MM.1S (cell line): ENCODE measurements at regions not wholly inside any gene's neighbourhood (a gene's known extent, or its start where the extent isn't known, plus 50 kb on each side); places are given as distances from the start of the nearest gene placed in this dataset.

Source experiments
- DNase-seq: peaks from one replicate; pipeline ENCODE4 v3.0.0-alpha.2; 2015
- H2AFZ ChIP-seq: fragments of 300-600 bp; sonication (generic); 2 replicates; pipeline ENCODE4 v1.6.0; 2016; ENCODE audit warnings: antibody characterized with exemption, low read length
- H3F3A ChIP-seq: fragments of 300-600 bp; sonication (generic); 2 replicates; pipeline ENCODE4 v1.6.1; 2016; ENCODE audit warnings: mild to moderate bottlenecking, antibody characterized with exemption, low read length, moderate library complexity, mixed read lengths; ENCODE audit not compliant: insufficient read depth
- H3K27ac ChIP-seq: fragments of 300-600 bp; sonication (generic); 2 replicates; pipeline ENCODE4 v1.5.1; 2016; ENCODE audit warnings: mild to moderate bottlenecking, low read length
- H3K27me3 ChIP-seq: fragments of 300-600 bp; sonication (generic); replicated peaks from 2 replicates; pipeline ENCODE4 v1.6.0; 2016; ENCODE audit warnings: low read length; ENCODE audit not compliant: insufficient read depth
- H3K36me3 ChIP-seq: fragments of 300-600 bp; sonication (generic); replicated peaks from 2 replicates; pipeline ENCODE4 v1.6.1; 2016; ENCODE audit warnings: mild to moderate bottlenecking, low read length, mixed read lengths; ENCODE audit not compliant: insufficient read depth
- H3K4me1 ChIP-seq: fragments of 300-600 bp; sonication (generic); 2 replicates; pipeline ENCODE4 v1.6.1; 2016; ENCODE audit warnings: low read length, mixed read lengths
- H3K4me2 ChIP-seq: fragments of 300-600 bp; sonication (generic); 2 replicates; pipeline ENCODE4 v1.6.0; 2016; ENCODE audit warnings: low read depth, low read length
- H3K4me3 ChIP-seq: fragments of 300-600 bp; sonication (generic); 2 replicates; pipeline ENCODE4 v1.5.1; 2016; ENCODE audit warnings: low read length, mixed read lengths
- H3K79me2 ChIP-seq: fragments of 300-600 bp; sonication (generic); 2 replicates; pipeline ENCODE4 v1.6.1; 2016; ENCODE audit warnings: mixed run types, low read length, mixed read lengths
- H3K9ac ChIP-seq: fragments of 300-600 bp; sonication (generic); 2 replicates; pipeline ENCODE4 v1.6.1; 2016; ENCODE audit warnings: low read length, mixed read lengths
- H3K9me2 ChIP-seq: fragments of 300-600 bp; sonication (generic); replicated peaks from 2 replicates; pipeline ENCODE4 v1.6.1; 2016; ENCODE audit warnings: mild to moderate bottlenecking, low read length, mixed read lengths; ENCODE audit not compliant: insufficient read depth
- H3K9me3 ChIP-seq: fragments of 300-600 bp; sonication (generic); replicated peaks from 2 replicates; pipeline ENCODE4 v1.6.1; 2016; ENCODE audit warnings: mild to moderate bottlenecking, low read length, mixed read lengths; ENCODE audit not compliant: insufficient read depth
- H4K20me1 ChIP-seq: fragments of 300-600 bp; sonication (generic); 2 replicates; pipeline ENCODE4 v1.6.1; 2016; ENCODE audit warnings: mild to moderate bottlenecking, low read length, moderate library complexity, mixed read lengths; ENCODE audit not compliant: insufficient read depth
- EZH2 ChIP-seq: fragments of 300-600 bp; sonication (generic); optimal IDR thresholded peaks from 2 replicates; pipeline ENCODE3; 2017; ENCODE audit warnings: low read depth, mild to moderate bottlenecking, antibody characterized with exemption, low read length, mixed read lengths
- EZH2phosphoT487 ChIP-seq: fragments of 300-600 bp; sonication (generic); IDR thresholded peaks from 2 replicates; pipeline ENCODE4 v1.6.1; 2018; ENCODE audit warnings: antibody characterized with exemption, low read length
- TF ChIP-seq, protein P1 (sequence below): fragments of 300-600 bp; sonication (generic); IDR thresholded peaks from 2 replicates; pipeline ENCODE4 v1.5.1; 2016; ENCODE audit warnings: antibody characterized with exemption, low read length, mixed read lengths

DNA sequence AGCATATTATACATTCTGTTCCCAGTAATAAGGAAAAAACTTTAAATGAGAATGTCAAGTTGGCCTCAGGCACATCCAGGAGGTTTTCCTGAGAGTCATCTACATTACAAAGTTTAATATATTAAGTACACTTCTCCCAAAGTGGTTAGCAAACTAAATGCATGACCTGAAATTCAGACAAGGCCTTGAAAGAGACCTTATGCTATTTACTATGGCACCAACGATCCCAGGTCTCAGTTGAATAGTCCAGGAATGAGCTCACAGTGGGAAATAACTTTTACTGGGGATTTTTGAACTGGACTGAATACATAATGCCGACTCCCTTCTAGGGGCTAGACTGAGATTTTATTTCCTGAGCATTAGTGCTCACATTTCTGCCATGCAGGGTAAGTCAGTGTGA lies 1577.5 kb upstream of the PCDH7 start:
- H3K79me2 ChIP-seq = no peaks in the 10 kb centered on the region
- no peaks in the 10 kb centered on the region for H3K36me3 ChIP-seq
- no peak for TF ChIP-seq EZH2
- TF ChIP-seq, protein P1, sequence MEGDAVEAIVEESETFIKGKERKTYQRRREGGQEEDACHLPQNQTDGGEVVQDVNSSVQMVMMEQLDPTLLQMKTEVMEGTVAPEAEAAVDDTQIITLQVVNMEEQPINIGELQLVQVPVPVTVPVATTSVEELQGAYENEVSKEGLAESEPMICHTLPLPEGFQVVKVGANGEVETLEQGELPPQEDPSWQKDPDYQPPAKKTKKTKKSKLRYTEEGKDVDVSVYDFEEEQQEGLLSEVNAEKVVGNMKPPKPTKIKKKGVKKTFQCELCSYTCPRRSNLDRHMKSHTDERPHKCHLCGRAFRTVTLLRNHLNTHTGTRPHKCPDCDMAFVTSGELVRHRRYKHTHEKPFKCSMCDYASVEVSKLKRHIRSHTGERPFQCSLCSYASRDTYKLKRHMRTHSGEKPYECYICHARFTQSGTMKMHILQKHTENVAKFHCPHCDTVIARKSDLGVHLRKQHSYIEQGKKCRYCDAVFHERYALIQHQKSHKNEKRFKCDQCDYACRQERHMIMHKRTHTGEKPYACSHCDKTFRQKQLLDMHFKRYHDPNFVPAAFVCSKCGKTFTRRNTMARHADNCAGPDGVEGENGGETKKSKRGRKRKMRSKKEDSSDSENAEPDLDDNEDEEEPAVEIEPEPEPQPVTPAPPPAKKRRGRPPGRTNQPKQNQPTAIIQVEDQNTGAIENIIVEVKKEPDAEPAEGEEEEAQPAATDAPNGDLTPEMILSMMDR = no peak
- TF ChIP-seq EZH2phosphoT487 = no peak
- H3K27ac ChIP-seq = no peak overlapping the region
- no peaks in the 10 kb centered on the region for H4K20me1 ChIP-seq
- H3K9me3 ChIP-seq = no peaks in the 10 kb centered on the region
- H3K27me3 ChIP-seq = no peaks in the 10 kb centered on the region
- H3F3A ChIP-seq = no peaks in the 10 kb centered on the region
- H3K4me2 ChIP-seq = no peak overlapping the region
- H3K4me3 ChIP-seq = no peak overlapping the region
- no peak for DNase-seq
- H3K4me1 ChIP-seq = no peaks in the 10 kb centered on the region
- H3K9me2 ChIP-seq = no peaks in the 10 kb centered on the region
- H2AFZ ChIP-seq = no peak overlapping the region
- no peak overlapping the region for H3K9ac ChIP-seq

DNA sequence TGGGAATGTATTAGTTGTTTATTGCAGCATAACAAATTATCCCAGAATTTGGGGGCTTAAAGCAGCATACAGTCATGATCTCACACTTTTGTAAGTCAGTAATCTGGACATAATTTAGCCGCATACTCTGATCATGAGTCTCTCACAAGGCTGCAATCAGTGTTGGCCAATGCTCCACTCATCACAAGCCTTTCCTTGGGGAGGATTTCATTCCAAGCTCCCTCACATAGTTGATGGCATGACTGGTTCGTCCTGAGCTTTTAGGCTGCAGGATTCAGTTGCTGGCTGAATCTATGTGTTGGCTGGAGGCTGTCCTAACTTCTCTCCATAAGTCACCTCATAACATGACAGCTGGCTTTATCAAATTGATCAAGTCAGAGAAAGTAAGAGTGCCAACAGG lies 1568.6 kb upstream of the PCDH7 start:
- Histone ChIP-seq H3K79me2 (no peaks in the 10 kb centered on the region), H3K4me2 (no peak overlapping the region), H2AFZ (no peak overlapping the region), H3K9me2 (no peaks in the 10 kb centered on the region), H3K4me3 (no peak overlapping the region), H3K9me3 (no peaks in the 10 kb centered on the region), H3K27ac (no peak overlapping the region), H3K27me3 (no peaks in the 10 kb centered on the region), H3K9ac (no peak overlapping the region), H3F3A (no peaks in the 10 kb centered on the region), H3K36me3 (no peaks in the 10 kb centered on the region), H3K4me1 (no peaks in the 10 kb centered on the region), H4K20me1 (no peaks in the 10 kb centered on the region)
- no peak for DNase-seq
- TF ChIP-seq, protein P1 = no peak
- TF ChIP-seq EZH2 = no peak

DNA sequence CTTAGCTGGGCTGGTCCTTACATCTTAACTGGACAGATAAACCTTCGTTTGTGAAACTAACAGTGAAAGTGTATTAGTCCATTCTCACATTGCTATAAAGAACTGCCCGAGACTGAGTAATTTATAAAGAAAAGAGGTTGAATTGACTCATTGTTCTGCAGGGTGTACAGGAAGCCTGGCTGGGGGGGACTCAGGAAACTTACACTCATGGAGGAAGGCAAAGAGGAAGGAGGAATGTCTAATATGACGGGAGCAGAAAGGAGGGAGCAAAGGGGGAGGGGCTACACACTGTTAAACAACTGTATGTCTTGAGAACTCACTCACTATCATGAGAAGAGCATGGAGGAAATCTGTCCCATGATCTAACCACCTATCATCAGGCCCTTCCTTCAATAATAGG lies 1566.5 kb upstream of the PCDH7 start:
- no peak overlapping the region for H3K4me3 ChIP-seq
- no peak for TF ChIP-seq EZH2
- TF ChIP-seq, protein P1 = no peak
- TF ChIP-seq EZH2phosphoT487 = no peak
- H3K4me2 ChIP-seq = no peak overlapping the region
- no peaks in the 10 kb centered on the region for H3K9me2 ChIP-seq
- H3K9ac ChIP-seq = no peak overlapping the region
- H3K27me3 ChIP-seq = no peaks in the 10 kb centered on the region
- no peaks in the 10 kb centered on the region for H3K36me3 ChIP-seq
- H2AFZ ChIP-seq = no peak overlapping the region
- DNase-seq = no peak
- H4K20me1 ChIP-seq = no peaks in the 10 kb centered on the region
- H3F3A ChIP-seq = no peaks in the 10 kb centered on the region
- no peaks in the 10 kb centered on the region for H3K9me3 ChIP-seq
- H3K27ac ChIP-seq = no peak overlapping the region
- H3K4me1 ChIP-seq = no peaks in the 10 kb centered on the region
- H3K79me2 ChIP-seq = no peaks in the 10 kb centered on the region

DNA sequence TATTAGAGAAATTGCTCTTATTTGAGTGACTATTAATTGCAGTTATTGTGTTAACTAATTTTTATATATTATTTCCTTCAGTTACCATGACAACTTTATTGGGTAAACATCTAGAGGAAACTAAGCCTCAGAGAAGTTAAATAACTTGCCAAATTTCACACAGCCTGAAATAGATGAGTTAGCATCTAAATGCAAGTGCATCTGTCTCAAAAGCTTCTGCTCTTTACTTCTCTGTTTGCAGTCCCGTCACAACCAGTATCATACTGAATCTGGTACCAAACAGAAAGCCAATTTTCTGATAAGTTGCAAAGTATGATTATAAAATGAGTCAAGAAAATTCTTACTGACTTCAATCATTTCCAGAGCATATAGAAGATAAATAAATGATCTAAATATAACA lies 1544.9 kb upstream of the PCDH7 start:
- Histone ChIP-seq H3K9me2 (no peaks in the 10 kb centered on the region), H3K4me2 (no peak overlapping the region), H3K27me3 (no peaks in the 10 kb centered on the region), H3K36me3 (no peaks in the 10 kb centered on the region), H3K79me2 (no peaks in the 10 kb centered on the region), H3F3A (no peaks in the 10 kb centered on the region), H3K9ac (no peak overlapping the region), H3K4me3 (no peak overlapping the region), H3K9me3 (no peaks in the 10 kb centered on the region), H3K4me1 (no peaks in the 10 kb centered on the region), H4K20me1 (no peaks in the 10 kb centered on the region), H3K27ac (no peak overlapping the region), H2AFZ (no peak overlapping the region)
- TF ChIP-seq EZH2 (no peak), EZH2phosphoT487 (no peak)
- TF ChIP-seq, protein P1 = no peak
- DNase-seq = no peak
